ENCODE measurements at regions not wholly inside any gene's neighbourhood (a gene's known extent, or its start where the extent isn't known, plus 50 kb on each side); places are given as distances from the start of the nearest gene placed in this dataset.

DNA sequence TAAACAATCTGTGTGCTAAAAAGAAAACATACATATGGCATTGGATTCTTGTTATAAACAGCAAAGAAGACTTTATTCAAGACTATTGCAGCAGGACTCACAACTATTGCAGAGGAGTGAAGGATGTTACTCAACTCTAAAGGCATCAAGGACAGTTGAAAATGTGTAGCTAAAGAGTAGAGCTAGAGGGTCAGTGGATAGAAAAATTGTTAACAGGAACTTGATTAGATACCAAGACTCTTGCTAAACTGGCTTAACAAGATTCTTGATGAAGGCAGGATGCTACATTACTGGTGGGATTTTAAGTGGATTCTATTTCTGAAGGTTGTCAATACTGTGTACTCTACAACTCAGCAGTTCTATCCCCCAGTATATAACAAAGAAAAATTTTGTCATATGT, 1183.3 kb downstream of the SLITRK1 start:
- H3K27me3 ChIP-seq (ENCODE audit: control insufficient read depth, insufficient read depth, low read length), result no peaks in the 10 kb centered on the region
- no peak overlapping the region for H3K4me3 ChIP-seq (ENCODE audit: low read length)
- no peaks in the 10 kb centered on the region for H3K4me1 ChIP-seq (ENCODE audit: control insufficient read depth, insufficient read depth, low read length)
- no peaks in the 10 kb centered on the region for H3K9me3 ChIP-seq (ENCODE audit: control insufficient read depth, low read depth, low read length)
- DNase-seq, result no peak
- H3K27ac ChIP-seq (ENCODE audit: low read length), result no peak overlapping the region
- H3K36me3 ChIP-seq (ENCODE audit: control insufficient read depth, insufficient read depth, low read length), result no peaks in the 10 kb centered on the region

DNA sequence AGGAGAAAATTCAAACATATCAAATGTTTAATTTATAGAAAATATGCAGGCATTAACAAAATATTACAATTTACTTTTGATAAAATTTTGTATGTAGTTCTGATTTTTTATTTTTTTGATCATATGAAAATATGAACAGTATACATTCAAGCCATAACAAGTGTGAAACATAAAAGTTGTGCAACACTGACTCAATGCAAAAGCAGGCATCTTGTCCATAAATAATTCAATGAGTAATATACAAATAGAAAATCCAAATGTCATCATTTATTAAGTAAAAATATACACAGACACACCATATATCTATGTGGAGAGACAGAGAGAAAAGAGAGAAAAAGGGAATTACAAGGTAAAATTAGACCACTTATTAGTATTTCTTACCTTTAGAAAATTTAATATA, 1183.9 kb downstream of the SLITRK1 start:
- no peak overlapping the region for H3K27ac ChIP-seq (ENCODE audit: low read length)
- no peak for DNase-seq
- no peaks in the 10 kb centered on the region for H3K36me3 ChIP-seq (ENCODE audit: control insufficient read depth, insufficient read depth, low read length)
- no peak overlapping the region for H3K4me3 ChIP-seq (ENCODE audit: low read length)
- no peaks in the 10 kb centered on the region for H3K9me3 ChIP-seq (ENCODE audit: control insufficient read depth, low read depth, low read length)
- H3K27me3 ChIP-seq (ENCODE audit: control insufficient read depth, insufficient read depth, low read length), result no peaks in the 10 kb centered on the region
- H3K4me1 ChIP-seq (ENCODE audit: control insufficient read depth, insufficient read depth, low read length), result no peaks in the 10 kb centered on the region

DNA sequence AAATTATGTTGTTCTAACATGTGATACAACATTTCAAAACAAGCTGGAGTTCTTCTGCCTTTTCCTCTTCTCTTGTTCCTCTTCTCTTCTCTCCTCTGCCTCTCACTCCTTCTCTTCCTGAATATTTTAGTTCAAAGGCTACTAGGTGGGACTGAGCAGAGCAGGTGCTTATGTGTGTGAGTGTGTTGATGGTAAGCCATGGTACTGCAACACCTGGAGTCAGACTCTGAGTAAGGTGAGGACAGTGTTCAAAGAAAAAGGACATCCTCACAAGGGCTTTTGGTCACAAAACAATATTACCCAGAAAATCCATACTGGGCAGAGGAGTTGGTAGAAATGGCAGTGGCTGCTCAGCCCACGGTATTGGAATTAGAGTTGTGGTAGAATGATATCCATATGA, 1188.7 kb downstream of the SLITRK1 start:
- Histone ChIP-seq H3K9me3 (ENCODE audit: control insufficient read depth, low read depth, low read length) (no peaks in the 10 kb centered on the region), H3K4me1 (ENCODE audit: control insufficient read depth, insufficient read depth, low read length) (no peaks in the 10 kb centered on the region), H3K27me3 (ENCODE audit: control insufficient read depth, insufficient read depth, low read length) (no peaks in the 10 kb centered on the region), H3K27ac (ENCODE audit: low read length) (no peak overlapping the region), H3K36me3 (ENCODE audit: control insufficient read depth, insufficient read depth, low read length) (no peaks in the 10 kb centered on the region), H3K4me3 (ENCODE audit: low read length) (no peak overlapping the region)
- no CpG with 5 or more reads among the region's 1 CpG for WGBS (ENCODE audit: insufficient coverage, low lambda C conversion rate)
- DNase-seq, result no peak

DNA sequence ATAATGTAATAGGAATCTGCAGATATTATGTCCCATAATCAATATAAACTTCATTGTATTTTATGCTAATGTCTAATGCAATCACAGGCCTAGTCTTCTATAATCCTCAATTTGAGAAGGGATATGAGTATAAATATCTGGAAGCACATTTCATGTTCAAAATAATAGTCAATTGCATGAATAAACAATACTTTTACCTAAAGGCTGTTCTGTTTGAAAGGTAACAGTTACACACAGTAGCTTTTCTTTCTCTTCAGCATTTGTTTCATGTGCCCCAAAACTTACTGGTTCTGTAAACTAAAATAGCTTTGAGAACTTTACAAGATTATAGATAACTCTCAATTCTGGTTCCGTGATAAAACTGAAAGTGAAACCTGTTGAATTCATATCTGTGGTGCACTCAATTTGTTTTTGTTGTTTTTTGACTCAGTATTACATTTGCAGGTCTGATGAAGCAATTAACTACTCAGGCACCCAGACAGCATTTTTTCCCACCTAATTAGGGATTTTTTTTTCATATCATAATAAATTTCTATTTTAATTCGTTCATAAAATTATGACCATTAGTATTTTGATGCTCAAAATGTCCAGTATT, 1193.8 kb downstream of the SLITRK1 start:
- Histone ChIP-seq H3K36me3 (ENCODE audit: control insufficient read depth, insufficient read depth, low read length) (no peaks in the 10 kb centered on the region), H3K27me3 (ENCODE audit: control insufficient read depth, insufficient read depth, low read length) (no peaks in the 10 kb centered on the region), H3K27ac (ENCODE audit: low read length) (no peak overlapping the region), H3K9me3 (ENCODE audit: control insufficient read depth, low read depth, low read length) (no peaks in the 10 kb centered on the region), H3K4me1 (ENCODE audit: control insufficient read depth, insufficient read depth, low read length) (no peaks in the 10 kb centered on the region), H3K4me3 (ENCODE audit: low read length) (no peak overlapping the region)
- no peak for DNase-seq
- 56% methylated on average over 2 of the region's 2 CpGs for WGBS (ENCODE audit: insufficient coverage, low lambda C conversion rate)

DNA sequence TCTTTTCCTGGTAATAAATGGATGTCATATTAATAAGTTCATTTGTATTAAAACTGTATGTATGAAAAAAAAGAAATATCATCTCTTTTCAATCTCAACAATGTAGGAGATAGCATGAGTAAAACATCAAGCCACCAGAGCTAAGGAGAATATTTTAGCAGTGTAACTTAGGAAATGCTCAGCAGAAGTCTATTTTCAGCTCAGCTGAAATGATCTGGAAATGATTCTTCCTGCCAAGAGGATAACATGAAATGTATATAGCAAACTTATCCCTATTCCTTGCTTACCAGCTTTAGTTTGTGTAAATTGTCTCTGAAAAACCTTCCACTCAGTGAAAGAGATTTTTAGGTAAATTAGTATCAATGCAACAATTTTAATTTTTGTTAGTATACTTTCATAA, 1194.4 kb downstream of the SLITRK1 start:
- no peaks in the 10 kb centered on the region for H3K36me3 ChIP-seq (ENCODE audit: control insufficient read depth, insufficient read depth, low read length)
- H3K4me1 ChIP-seq (ENCODE audit: control insufficient read depth, insufficient read depth, low read length), result no peaks in the 10 kb centered on the region
- H3K27ac ChIP-seq (ENCODE audit: low read length), result no peak overlapping the region
- DNase-seq, result no peak
- no peaks in the 10 kb centered on the region for H3K9me3 ChIP-seq (ENCODE audit: control insufficient read depth, low read depth, low read length)
- no peak overlapping the region for H3K4me3 ChIP-seq (ENCODE audit: low read length)
- no peaks in the 10 kb centered on the region for H3K27me3 ChIP-seq (ENCODE audit: control insufficient read depth, insufficient read depth, low read length)

DNA sequence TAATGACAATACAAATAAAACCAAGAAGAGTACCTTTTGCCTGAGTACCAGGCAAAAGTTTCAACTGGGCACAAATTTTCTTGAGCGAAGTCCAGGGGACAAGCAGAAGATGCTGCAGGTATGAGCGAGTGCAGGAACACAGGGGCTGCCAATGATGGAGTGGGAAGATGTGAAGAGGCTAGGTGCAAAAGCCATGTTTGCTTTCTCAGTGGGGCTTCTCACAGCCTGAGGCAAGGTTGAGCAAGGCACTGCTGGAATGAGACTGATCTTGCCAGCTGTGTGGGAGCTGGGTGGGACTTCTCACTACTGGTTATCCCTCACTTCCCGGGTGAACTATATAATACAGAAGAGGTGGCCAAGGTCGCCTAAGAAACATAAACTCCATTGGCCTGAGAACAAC, 1200.7 kb downstream of the SLITRK1 start:
- Histone ChIP-seq H3K36me3 (ENCODE audit: control insufficient read depth, insufficient read depth, low read length) (no peaks in the 10 kb centered on the region), H3K4me1 (ENCODE audit: control insufficient read depth, insufficient read depth, low read length) (no peaks in the 10 kb centered on the region), H3K9me3 (ENCODE audit: control insufficient read depth, low read depth, low read length) (no peaks in the 10 kb centered on the region), H3K4me3 (ENCODE audit: low read length) (no peak overlapping the region), H3K27ac (ENCODE audit: low read length) (no peak overlapping the region), H3K27me3 (ENCODE audit: control insufficient read depth, insufficient read depth, low read length) (no peaks in the 10 kb centered on the region)
- WGBS (ENCODE audit: insufficient coverage, low lambda C conversion rate), result no CpG with 5 or more reads among the region's 4 CpGs
- no peak for DNase-seq

DNA sequence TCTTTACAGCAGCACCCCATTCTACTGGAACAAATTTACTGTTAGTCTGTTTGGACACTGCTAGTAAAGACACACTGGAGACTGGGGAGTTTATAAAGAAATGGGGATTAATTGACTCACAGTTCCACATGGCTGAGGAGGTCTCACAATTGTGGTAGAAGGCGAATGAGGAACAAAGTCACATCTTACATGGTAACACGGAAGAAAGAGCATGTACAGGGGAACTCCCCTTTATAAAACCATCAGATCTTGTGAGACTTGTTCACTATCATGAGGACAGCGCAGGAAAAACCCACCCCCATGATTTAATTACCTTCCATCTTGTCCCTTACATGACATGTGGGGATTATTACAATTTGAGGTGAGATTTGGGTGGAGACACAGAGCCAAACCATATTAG, 1204.2 kb downstream of the SLITRK1 start:
- H3K27ac ChIP-seq (ENCODE audit: low read length), result no peak overlapping the region
- no peaks in the 10 kb centered on the region for H3K9me3 ChIP-seq (ENCODE audit: control insufficient read depth, low read depth, low read length)
- no peaks in the 10 kb centered on the region for H3K36me3 ChIP-seq (ENCODE audit: control insufficient read depth, insufficient read depth, low read length)
- H3K4me1 ChIP-seq (ENCODE audit: control insufficient read depth, insufficient read depth, low read length), result no peaks in the 10 kb centered on the region
- DNase-seq, result no peak
- H3K4me3 ChIP-seq (ENCODE audit: low read length), result no peak overlapping the region
- no CpG with 5 or more reads among the region's 3 CpGs for WGBS (ENCODE audit: insufficient coverage, low lambda C conversion rate)
- no peaks in the 10 kb centered on the region for H3K27me3 ChIP-seq (ENCODE audit: control insufficient read depth, insufficient read depth, low read length)

DNA sequence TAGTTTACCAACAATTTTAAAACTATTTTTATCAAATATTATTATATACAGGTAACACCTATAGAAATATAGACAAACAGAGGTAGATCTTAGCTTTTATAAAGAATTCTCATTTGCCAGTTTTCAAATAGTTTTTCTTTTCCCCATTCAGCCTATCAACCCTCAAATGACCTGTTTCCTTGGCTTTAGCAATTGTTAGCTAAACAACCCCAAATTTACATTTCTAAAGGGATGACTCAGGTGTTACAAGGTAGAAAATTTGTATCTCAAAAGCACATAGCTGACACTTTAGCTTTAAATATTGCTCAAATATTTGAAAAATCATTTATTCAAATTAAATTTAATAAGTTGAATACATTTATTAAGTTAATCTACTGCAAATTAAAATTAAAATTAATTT, 1207.2 kb downstream of the SLITRK1 start:
- Histone ChIP-seq H3K9me3 (ENCODE audit: control insufficient read depth, low read depth, low read length) (no peaks in the 10 kb centered on the region), H3K27me3 (ENCODE audit: control insufficient read depth, insufficient read depth, low read length) (no peaks in the 10 kb centered on the region), H3K4me3 (ENCODE audit: low read length) (no peak overlapping the region), H3K27ac (ENCODE audit: low read length) (no peak overlapping the region), H3K4me1 (ENCODE audit: control insufficient read depth, insufficient read depth, low read length) (no peaks in the 10 kb centered on the region), H3K36me3 (ENCODE audit: control insufficient read depth, insufficient read depth, low read length) (no peaks in the 10 kb centered on the region)
- DNase-seq, result no peak

DNA sequence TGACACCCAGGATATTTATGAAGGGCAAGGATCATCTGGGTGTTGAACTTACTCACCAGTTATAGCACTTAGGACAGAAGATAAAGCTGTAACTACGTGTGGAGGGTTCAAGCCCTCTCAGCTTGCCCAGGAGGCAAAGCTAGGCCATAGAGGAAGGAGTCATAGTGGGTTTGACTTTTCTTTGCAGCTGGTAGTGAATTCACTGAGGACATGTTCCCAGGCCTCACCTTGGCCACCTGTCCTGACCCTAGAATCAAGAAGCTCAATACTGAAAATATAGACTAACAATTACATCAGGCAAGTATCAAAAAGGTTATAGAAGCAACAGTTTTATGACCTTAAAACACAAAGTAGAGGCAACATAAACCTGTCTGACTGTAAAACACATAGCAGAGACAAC, 1207.7 kb downstream of the SLITRK1 start:
- Histone ChIP-seq H3K36me3 (ENCODE audit: control insufficient read depth, insufficient read depth, low read length) (no peaks in the 10 kb centered on the region), H3K27me3 (ENCODE audit: control insufficient read depth, insufficient read depth, low read length) (no peaks in the 10 kb centered on the region), H3K27ac (ENCODE audit: low read length) (no peak overlapping the region), H3K4me1 (ENCODE audit: control insufficient read depth, insufficient read depth, low read length) (no peaks in the 10 kb centered on the region), H3K9me3 (ENCODE audit: control insufficient read depth, low read depth, low read length) (no peaks in the 10 kb centered on the region), H3K4me3 (ENCODE audit: low read length) (no peak overlapping the region)
- no CpG with 5 or more reads among the region's 1 CpG for WGBS (ENCODE audit: insufficient coverage, low lambda C conversion rate)
- no peak for DNase-seq

DNA sequence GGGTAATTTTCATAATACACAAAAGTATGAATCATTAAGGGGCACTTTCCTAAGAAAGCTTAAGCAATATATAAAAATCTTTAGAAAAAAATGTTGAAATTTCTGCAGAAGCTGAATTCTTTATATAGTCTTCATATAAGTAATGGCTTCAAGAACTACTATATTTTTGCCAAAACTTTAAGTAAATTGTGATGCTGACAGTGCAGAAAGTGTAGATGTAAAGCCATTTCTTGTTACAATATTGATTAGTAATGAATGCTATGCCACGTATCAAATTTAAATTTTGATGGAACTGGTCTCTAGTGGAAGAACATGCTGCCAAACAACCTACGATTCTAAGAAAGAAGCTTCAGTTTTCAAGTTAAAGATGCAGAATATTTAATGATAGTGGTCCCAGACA, 1210.0 kb downstream of the SLITRK1 start:
- Histone ChIP-seq H3K4me3 (ENCODE audit: low read length) (no peak overlapping the region), H3K9me3 (ENCODE audit: control insufficient read depth, low read depth, low read length) (no peaks in the 10 kb centered on the region), H3K27ac (ENCODE audit: low read length) (no peak overlapping the region), H3K27me3 (ENCODE audit: control insufficient read depth, insufficient read depth, low read length) (no peaks in the 10 kb centered on the region), H3K4me1 (ENCODE audit: control insufficient read depth, insufficient read depth, low read length) (no peaks in the 10 kb centered on the region), H3K36me3 (ENCODE audit: control insufficient read depth, insufficient read depth, low read length) (no peaks in the 10 kb centered on the region)
- 100% methylated on average over 2 of the region's 2 CpGs for WGBS (ENCODE audit: insufficient coverage, low lambda C conversion rate)
- DNase-seq, result no peak

DNA sequence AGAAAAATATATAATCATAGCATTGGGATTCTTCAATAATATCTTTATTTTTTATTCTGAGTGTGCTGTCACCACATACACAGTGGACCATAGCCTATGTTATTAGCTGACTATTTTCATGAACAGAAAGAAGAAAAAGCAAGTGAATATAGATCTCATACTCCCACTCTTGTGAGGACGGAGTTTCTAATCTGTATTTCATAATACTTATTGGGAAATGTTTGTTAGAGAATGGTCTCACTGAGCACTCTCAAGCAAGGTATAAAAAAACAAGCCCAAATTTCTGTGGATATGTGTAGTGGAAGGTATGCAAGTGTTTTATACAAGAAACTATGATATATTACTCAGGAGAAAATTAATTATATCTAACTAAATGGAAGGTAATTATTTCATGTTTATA, 1218.1 kb downstream of the SLITRK1 start:
- Histone ChIP-seq H3K4me1 (ENCODE audit: control insufficient read depth, insufficient read depth, low read length) (no peaks in the 10 kb centered on the region), H3K27me3 (ENCODE audit: control insufficient read depth, insufficient read depth, low read length) (no peaks in the 10 kb centered on the region), H3K4me3 (ENCODE audit: low read length) (no peak overlapping the region), H3K27ac (ENCODE audit: low read length) (no peak overlapping the region), H3K9me3 (ENCODE audit: control insufficient read depth, low read depth, low read length) (no peaks in the 10 kb centered on the region), H3K36me3 (ENCODE audit: control insufficient read depth, insufficient read depth, low read length) (no peaks in the 10 kb centered on the region)
- 100% methylated on average over 1 of the region's 1 CpG for WGBS (ENCODE audit: insufficient coverage, low lambda C conversion rate)
- no peak for DNase-seq
